GM20000 (cell line): ENCODE measurements at regions not wholly inside any gene's neighbourhood (a gene's known extent, or its start where the extent isn't known, plus 50 kb on each side); places are given as distances from the start of the nearest gene placed in this dataset.

Source experiments
- DNase-seq: peaks from one replicate; pipeline ENCODE4 v3.0.0; 2012; ENCODE audit warnings: low spot score
- TF ChIP-seq, protein P1 (sequence below): IDR thresholded peaks from 2 replicates; pipeline ENCODE4 v1.5.1; 2012; ENCODE audit warnings: mild to moderate bottlenecking, control low read depth; ENCODE audit errors: extremely low read depth, missing control alignments

DNA sequence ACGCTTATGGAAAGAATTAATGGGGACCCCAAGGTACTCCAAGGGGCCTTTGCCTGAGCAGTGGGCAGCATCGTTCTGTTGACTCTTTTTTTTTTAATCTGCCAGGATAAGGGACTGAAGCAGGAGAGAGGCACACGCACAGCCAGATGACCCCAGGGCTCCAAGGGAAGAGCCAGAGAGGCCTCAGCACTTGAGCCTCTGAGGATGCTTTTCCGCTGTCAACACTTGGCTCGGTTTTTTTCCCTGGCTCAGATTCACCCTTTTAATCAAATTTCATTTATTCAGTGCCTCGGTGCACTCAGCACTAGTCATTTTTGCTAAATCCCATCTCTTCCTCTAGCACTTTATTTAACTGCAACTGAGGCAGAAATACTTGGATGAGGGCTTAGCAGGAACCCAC is 226.3 kb downstream of the FGF9 start:
- TF ChIP-seq, protein P1, sequence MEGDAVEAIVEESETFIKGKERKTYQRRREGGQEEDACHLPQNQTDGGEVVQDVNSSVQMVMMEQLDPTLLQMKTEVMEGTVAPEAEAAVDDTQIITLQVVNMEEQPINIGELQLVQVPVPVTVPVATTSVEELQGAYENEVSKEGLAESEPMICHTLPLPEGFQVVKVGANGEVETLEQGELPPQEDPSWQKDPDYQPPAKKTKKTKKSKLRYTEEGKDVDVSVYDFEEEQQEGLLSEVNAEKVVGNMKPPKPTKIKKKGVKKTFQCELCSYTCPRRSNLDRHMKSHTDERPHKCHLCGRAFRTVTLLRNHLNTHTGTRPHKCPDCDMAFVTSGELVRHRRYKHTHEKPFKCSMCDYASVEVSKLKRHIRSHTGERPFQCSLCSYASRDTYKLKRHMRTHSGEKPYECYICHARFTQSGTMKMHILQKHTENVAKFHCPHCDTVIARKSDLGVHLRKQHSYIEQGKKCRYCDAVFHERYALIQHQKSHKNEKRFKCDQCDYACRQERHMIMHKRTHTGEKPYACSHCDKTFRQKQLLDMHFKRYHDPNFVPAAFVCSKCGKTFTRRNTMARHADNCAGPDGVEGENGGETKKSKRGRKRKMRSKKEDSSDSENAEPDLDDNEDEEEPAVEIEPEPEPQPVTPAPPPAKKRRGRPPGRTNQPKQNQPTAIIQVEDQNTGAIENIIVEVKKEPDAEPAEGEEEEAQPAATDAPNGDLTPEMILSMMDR: no peak
- DNase-seq: no peak

DNA sequence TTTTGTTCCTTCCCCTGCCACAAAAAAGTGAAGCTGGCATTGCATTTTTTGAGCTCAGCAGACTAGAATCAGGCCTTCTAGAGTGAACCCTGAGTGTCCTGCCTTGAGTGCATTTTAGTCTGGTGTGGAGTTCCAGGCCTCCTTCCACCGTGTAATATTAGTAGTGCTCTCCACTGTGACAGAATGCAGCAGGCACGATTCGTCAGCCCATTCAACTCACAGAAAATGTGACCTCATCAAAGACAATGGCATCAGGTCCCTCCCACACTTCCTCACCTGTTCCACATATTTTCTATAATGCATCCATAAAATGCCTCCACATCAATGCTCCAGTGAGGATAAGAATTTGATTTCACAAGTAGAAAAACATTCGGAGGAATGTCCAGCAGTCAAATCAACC is 227.6 kb downstream of the FGF9 start:
- TF ChIP-seq, protein P1: no peak
- no peak for DNase-seq

GRCh38 chr13:21898945-21899344 is 228.1 kb downstream of the FGF9 start:
- TF ChIP-seq, protein P1: no peak
- DNase-seq: no peak

- TF ChIP-seq, protein P1: no peak
- DNase-seq: no peak
These were observed 230.5 kb downstream of the FGF9 start for GRCh38 chr13:21901336-21901735.

GRCh38 chr13:21901811-21902708 is 231.2 kb downstream of the FGF9 start:
- DNase-seq: no peak

DNA sequence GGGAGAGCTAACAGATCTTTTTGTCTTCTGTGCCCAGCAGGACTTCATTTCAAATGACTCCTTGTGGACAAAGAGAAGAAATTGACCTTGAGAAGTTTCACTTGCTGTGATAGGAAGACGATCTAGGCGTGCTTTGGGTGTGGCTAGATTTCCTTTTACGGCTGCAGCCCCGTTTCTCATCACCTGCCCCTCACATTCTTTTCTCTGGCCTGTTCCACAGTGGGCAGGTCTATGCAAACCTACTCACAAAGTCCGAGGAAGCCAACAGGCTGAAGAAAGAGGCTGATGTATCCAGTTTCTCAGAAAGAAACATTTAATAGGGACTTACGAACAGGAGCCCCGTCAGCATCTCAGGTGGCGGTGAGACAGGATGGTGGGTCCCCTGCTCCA is 231.8 kb downstream of the FGF9 start:
- no peak for DNase-seq
- TF ChIP-seq, protein P1: no peak

More at GRCh38 chr13:21901811-21902708, 231.2 kb downstream of the FGF9 start:
- TF ChIP-seq, protein P1: no peak

- no peak for DNase-seq
- TF ChIP-seq, protein P1: no peak
These were observed 234.6 kb downstream of the FGF9 start for GRCh38 chr13:21905486-21905885.
